Astrocyte (in vitro differentiated cells and primary cell): ENCODE measurements at regions not wholly inside any gene's neighbourhood (a gene's known extent, or its start where the extent isn't known, plus 50 kb on each side); places are given as distances from the start of the nearest gene placed in this dataset.

Experiments used
- DNase-seq: peaks from one replicate; pipeline ENCODE4 v3.0.0-alpha.2; 2010; ENCODE audit warnings: low read depth
- FAIRE-seq: peaks from 2 replicates; lab custom pipeline; 2011; peaks lifted over from hg19 to GRCh38; lab: Jason Lieb, UNC
- H2AFZ ChIP-seq: 2 replicates; pipeline ENCODE4 v1.6.0; 2012; ENCODE audit warnings: low read depth, low read length, inconsistent platforms
- H3K27ac ChIP-seq: 2 replicates; pipeline ENCODE4 v1.5.1; 2011; ENCODE audit warnings: low read depth, low read length, inconsistent platforms
- H3K27me3 ChIP-seq: 2 replicates; pipeline ENCODE4 v1.6.0; 2011; ENCODE audit warnings: low read length, inconsistent platforms; ENCODE audit not compliant: insufficient read depth
- H3K36me3 ChIP-seq: 2 replicates; pipeline ENCODE4 v1.5.1; 2011; ENCODE audit warnings: low read length, inconsistent platforms; ENCODE audit not compliant: insufficient read depth
- H3K4me1 ChIP-seq: 2 replicates; pipeline ENCODE4 v1.5.1; 2011; ENCODE audit warnings: low read length, inconsistent platforms; ENCODE audit not compliant: insufficient read depth
- H3K4me2 ChIP-seq: 2 replicates; pipeline ENCODE4 v1.6.0; 2012; ENCODE audit warnings: low read length, inconsistent platforms
- H3K4me3 ChIP-seq: 2 replicates; pipeline ENCODE4 v1.5.1; 2011; ENCODE audit warnings: low read depth, mild to moderate bottlenecking, low read length, inconsistent platforms; ENCODE audit not compliant: insufficient read depth
- H3K79me2 ChIP-seq: 2 replicates; pipeline ENCODE4 v1.6.0; 2012; ENCODE audit warnings: mild to moderate bottlenecking, low read length, inconsistent platforms; ENCODE audit not compliant: insufficient read depth
- H3K9ac ChIP-seq: 2 replicates; pipeline ENCODE4 v1.6.0; 2012; ENCODE audit warnings: mild to moderate bottlenecking, low read length, inconsistent platforms
- H3K9me3 ChIP-seq: 2 replicates; pipeline ENCODE4 v1.5.1; 2012; ENCODE audit warnings: low read depth, mild to moderate bottlenecking, low read length, inconsistent platforms; ENCODE audit not compliant: insufficient read depth
- H4K20me1 ChIP-seq: 2 replicates; pipeline ENCODE4 v1.6.0; 2012; ENCODE audit warnings: low read length, inconsistent platforms; ENCODE audit not compliant: insufficient read depth
- H3K27ac Mint-ChIP-seq: one replicate; pipeline ENCODE4 v1.8.0; 2021; ENCODE audit warnings: mild to moderate bottlenecking, mixed read lengths; ENCODE audit not compliant: unreplicated experiment
- H3K27me3 Mint-ChIP-seq: one replicate; pipeline ENCODE4 v1.8.0; 2021; ENCODE audit warnings: low read depth, mixed read lengths; ENCODE audit not compliant: unreplicated experiment
- H3K36me3 Mint-ChIP-seq: one replicate; pipeline ENCODE4 v1.8.0; 2021; ENCODE audit warnings: low read depth, mixed read lengths; ENCODE audit not compliant: unreplicated experiment
- H3K4me1 Mint-ChIP-seq: one replicate; pipeline ENCODE4 v1.8.0; 2021; ENCODE audit warnings: low read depth, mixed read lengths; ENCODE audit not compliant: unreplicated experiment
- H3K4me3 Mint-ChIP-seq: one replicate; pipeline ENCODE4 v1.8.0; 2021; ENCODE audit warnings: mild to moderate bottlenecking, moderate library complexity, mixed read lengths; ENCODE audit not compliant: unreplicated experiment
- H3K9me3 Mint-ChIP-seq: one replicate; pipeline ENCODE4 v1.8.0; 2021; ENCODE audit warnings: mild to moderate bottlenecking, mixed read lengths; ENCODE audit not compliant: unreplicated experiment
- EZH2 ChIP-seq: IDR thresholded peaks from 2 replicates; pipeline ENCODE4 v1.6.1; 2012; ENCODE audit warnings: mild to moderate bottlenecking, low read length, inconsistent platforms; ENCODE audit not compliant: insufficient read depth
- TF ChIP-seq, protein P1 (sequence below): IDR thresholded peaks from 2 replicates; pipeline ENCODE4 v1.5.1; 2011; ENCODE audit warnings: low read depth, mild to moderate bottlenecking, inconsistent platforms, low read length, moderate library complexity; ENCODE audit not compliant: insufficient read depth

DNA sequence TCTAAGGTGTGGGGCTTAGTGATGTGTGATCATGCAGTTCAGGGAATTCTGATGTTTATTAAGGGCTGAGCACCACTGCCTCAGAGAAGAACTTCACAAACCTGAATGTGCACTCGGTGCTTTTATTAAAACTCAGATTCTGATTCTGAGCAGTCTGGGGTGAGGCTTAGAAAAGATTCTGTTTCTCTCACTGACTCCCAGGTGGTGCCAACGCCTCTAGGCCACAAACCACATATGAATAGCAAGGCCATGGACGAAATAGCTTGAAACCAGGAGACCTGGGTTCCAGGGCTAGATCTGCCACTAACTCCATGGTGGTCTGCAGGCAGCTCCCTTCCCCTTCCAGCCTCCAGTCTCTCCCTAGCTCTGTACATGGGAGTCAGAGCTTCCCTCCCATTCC, 169.1 kb downstream of the HS3ST3B1 start:
- H3K4me3 Mint-ChIP-seq = no peak overlapping the region
- Histone ChIP-seq H3K9ac (no peak overlapping the region), H2AFZ (no peak overlapping the region), H3K27me3 (no peaks in the 10 kb centered on the region), H3K4me1 (peaks cover 6% of the 10 kb centered on the region), H3K79me2 (no peaks in the 10 kb centered on the region), H3K9me3 (no peaks in the 10 kb centered on the region), H3K27ac (no peak overlapping the region), H3K36me3 (no peaks in the 10 kb centered on the region), H3K4me3 (no peak overlapping the region), H4K20me1 (no peaks in the 10 kb centered on the region), H3K4me2 (no peak overlapping the region)
- no peak for TF ChIP-seq EZH2
- TF ChIP-seq, protein P1, sequence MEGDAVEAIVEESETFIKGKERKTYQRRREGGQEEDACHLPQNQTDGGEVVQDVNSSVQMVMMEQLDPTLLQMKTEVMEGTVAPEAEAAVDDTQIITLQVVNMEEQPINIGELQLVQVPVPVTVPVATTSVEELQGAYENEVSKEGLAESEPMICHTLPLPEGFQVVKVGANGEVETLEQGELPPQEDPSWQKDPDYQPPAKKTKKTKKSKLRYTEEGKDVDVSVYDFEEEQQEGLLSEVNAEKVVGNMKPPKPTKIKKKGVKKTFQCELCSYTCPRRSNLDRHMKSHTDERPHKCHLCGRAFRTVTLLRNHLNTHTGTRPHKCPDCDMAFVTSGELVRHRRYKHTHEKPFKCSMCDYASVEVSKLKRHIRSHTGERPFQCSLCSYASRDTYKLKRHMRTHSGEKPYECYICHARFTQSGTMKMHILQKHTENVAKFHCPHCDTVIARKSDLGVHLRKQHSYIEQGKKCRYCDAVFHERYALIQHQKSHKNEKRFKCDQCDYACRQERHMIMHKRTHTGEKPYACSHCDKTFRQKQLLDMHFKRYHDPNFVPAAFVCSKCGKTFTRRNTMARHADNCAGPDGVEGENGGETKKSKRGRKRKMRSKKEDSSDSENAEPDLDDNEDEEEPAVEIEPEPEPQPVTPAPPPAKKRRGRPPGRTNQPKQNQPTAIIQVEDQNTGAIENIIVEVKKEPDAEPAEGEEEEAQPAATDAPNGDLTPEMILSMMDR = no peak
- no peak for FAIRE-seq
- no peaks in the 10 kb centered on the region for H3K27me3 Mint-ChIP-seq
- H3K9me3 Mint-ChIP-seq = peaks cover 1% of the 10 kb centered on the region
- H3K36me3 Mint-ChIP-seq = no peaks in the 10 kb centered on the region
- no peak for DNase-seq
- H3K4me1 Mint-ChIP-seq = peaks cover 6% of the 10 kb centered on the region
- H3K27ac Mint-ChIP-seq = no peak overlapping the region

DNA sequence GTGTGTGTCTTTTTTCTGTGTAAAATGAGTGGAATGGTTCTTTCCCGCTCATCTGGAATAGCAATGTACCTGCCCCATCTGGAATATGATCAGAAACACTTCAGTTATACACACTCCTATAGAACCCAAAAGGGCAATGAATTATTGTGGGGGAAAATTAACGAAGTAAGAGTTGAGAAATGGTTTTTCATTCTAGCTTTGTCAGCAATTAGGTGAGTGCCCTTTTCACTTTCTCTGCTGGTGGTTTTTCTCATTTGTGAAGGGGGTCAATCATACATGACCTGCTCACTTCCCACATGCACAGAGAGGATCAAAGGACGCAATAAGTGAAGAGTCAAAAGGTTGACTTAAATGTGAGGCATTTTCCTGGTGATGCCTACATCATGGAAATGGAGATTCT, 168.0 kb downstream of the HS3ST3B1 start:
- H3K4me2 ChIP-seq = no peak overlapping the region
- no peak overlapping the region for H3K27ac Mint-ChIP-seq
- H3K9me3 Mint-ChIP-seq = peaks cover 1% of the 10 kb centered on the region
- FAIRE-seq = no peak
- no peaks in the 10 kb centered on the region for H3K9me3 ChIP-seq
- H3K36me3 ChIP-seq = no peaks in the 10 kb centered on the region
- H3K4me1 Mint-ChIP-seq = peaks cover 6% of the 10 kb centered on the region
- no peak for DNase-seq
- H3K27me3 ChIP-seq = no peaks in the 10 kb centered on the region
- no peak overlapping the region for H3K4me3 Mint-ChIP-seq
- no peaks in the 10 kb centered on the region for H4K20me1 ChIP-seq
- no peaks in the 10 kb centered on the region for H3K36me3 Mint-ChIP-seq
- H3K4me1 ChIP-seq = peaks cover 6% of the 10 kb centered on the region
- no peak overlapping the region for H3K4me3 ChIP-seq
- no peak overlapping the region for H3K27ac ChIP-seq
- H3K27me3 Mint-ChIP-seq = no peaks in the 10 kb centered on the region
- H3K79me2 ChIP-seq = no peaks in the 10 kb centered on the region
- H2AFZ ChIP-seq = no peak overlapping the region
- no peak overlapping the region for H3K9ac ChIP-seq
- TF ChIP-seq EZH2 = no peak
- TF ChIP-seq, protein P1 = no peak

DNA sequence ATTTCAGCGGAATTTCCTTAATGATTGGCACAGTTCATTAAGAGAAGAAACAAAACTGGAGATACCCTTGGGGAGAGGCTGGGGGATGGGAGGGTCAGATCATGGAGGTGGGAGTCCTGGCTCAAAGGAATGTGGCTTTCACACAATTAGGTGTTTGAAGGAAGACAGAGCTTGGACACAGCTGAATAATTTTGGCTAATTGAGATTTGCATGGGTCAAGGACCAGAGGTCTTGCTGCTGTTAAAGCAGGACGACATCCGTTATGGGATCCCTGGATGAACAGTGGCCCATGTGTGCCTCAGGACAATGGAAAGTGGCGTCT, 160.3 kb downstream of the HS3ST3B1 start:
- Histone ChIP-seq H3K9ac (no peak overlapping the region), H3K4me2 (no peak overlapping the region), H3K27me3 (no peaks in the 10 kb centered on the region), H3K9me3 (no peaks in the 10 kb centered on the region), H2AFZ (no peak overlapping the region), H3K36me3 (no peaks in the 10 kb centered on the region), H3K79me2 (no peaks in the 10 kb centered on the region), H3K4me3 (no peak overlapping the region), H3K27ac (no peak overlapping the region), H4K20me1 (no peaks in the 10 kb centered on the region), H3K4me1 (no peaks in the 10 kb centered on the region)
- H3K27me3 Mint-ChIP-seq = peaks cover 1% of the 10 kb centered on the region
- H3K4me3 Mint-ChIP-seq = no peak overlapping the region
- TF ChIP-seq, protein P1 = no peak
- no peak for TF ChIP-seq EZH2
- H3K4me1 Mint-ChIP-seq = no peaks in the 10 kb centered on the region
- FAIRE-seq = no peak
- no peaks in the 10 kb centered on the region for H3K36me3 Mint-ChIP-seq
- DNase-seq = no peak
- H3K9me3 Mint-ChIP-seq = peaks cover 5% of the 10 kb centered on the region
- no peak overlapping the region for H3K27ac Mint-ChIP-seq
